ENCODE measurements at regions not wholly inside any gene's neighbourhood (a gene's known extent, or its start where the extent isn't known, plus 50 kb on each side); places are given as distances from the start of the nearest gene placed in this dataset.
"Not testable (repeated sequence)": the region's sequence is repeated elsewhere in the genome, so short reads cannot be mapped to it uniquely, and the experiment has no call there.

DNA sequence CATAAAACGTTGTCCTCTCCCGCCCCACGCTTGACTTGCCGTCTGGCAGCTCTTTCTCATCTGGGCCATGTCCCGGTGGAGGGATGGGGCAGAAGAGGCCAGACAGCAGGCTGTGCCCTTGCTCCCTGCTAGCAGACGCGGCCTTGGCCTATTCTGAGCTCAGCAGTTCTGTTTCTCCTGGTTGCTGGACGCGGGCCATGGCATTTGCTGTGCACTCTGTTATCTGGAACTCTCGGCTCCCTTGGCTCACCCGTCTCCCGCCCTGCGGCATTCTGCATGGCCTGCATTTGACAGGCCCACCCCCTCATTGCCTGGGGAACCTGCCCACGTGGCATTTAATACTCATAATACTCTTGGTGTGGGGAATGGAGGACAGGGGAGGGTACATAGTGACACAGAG lies 146.3 kb downstream of the BCL2L11 start:
- H3K27me3 ChIP-seq (ENCODE audit: insufficient read depth, insufficient read length); H3K36me3 ChIP-seq (ENCODE audit: insufficient read depth, insufficient read length, low read length); DNase-seq (ENCODE audit: low read depth, low spot score); H3K4me3 ChIP-seq (ENCODE audit: insufficient read length, low read depth); H3K9me3 ChIP-seq (ENCODE audit: insufficient read depth, low read length); H3K9ac ChIP-seq (ENCODE audit: insufficient read length, low read depth); H3K4me1 ChIP-seq (ENCODE audit: insufficient read depth, insufficient read length): not testable (repeated sequence)

DNA sequence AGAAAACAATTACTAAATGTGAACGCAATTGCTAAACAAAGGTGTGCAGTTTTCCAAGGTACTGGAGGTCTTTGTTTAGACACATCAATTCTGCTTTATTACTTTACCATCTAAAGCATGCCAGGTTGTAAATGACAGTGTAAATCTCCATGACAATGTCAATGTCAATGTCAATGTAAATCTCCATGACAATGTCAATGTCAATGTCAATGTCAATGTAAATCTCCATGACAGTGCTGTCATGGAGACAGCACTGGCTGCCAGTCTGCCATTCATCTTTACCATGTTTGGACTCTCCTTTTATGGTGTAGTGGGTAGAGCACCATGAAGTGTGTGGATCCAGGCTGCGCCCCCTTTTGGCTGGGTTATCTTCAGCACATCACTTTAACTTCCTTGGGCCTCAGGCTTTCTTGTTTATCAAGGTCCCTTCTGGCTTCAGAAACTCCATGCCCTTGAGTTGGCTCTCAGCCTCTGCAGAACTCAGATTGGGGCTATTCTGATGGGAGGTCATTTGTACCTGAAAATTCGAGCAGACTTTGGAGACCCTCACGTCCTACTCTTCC lies 149.1 kb downstream of the BCL2L11 start:
- not testable (repeated sequence) for H3K36me3 ChIP-seq (ENCODE audit: insufficient read depth, insufficient read length, low read length); H3K4me3 ChIP-seq (ENCODE audit: insufficient read length, low read depth); H3K9ac ChIP-seq (ENCODE audit: insufficient read length, low read depth); H3K4me1 ChIP-seq (ENCODE audit: insufficient read depth, insufficient read length); H3K9me3 ChIP-seq (ENCODE audit: insufficient read depth, low read length); H3K27me3 ChIP-seq (ENCODE audit: insufficient read depth, insufficient read length)
- peak; percentile 5 for DNase-seq (ENCODE audit: low read depth, low spot score)

DNA sequence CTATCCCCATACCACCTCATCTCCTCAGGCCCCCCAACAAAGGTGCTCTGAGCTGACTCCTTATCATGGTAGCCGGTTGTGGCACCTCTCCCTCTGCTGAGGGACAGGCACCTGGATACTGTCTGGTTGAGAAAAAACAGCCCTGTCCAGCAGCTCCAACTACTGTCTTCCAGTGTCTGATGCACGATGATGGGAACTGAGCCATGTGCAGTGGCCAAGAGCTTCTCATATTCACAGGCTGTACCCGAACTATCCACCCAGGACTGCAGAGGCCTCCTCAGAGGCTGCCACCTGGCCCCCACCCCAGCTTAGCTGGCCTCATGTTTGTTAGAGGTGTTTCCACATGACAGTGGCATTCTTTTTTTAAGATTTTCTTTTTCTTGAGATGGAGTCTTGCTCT lies 149.9 kb downstream of the BCL2L11 start:
- not testable (repeated sequence) for DNase-seq (ENCODE audit: low read depth, low spot score); H3K9ac ChIP-seq (ENCODE audit: insufficient read length, low read depth); H3K27me3 ChIP-seq (ENCODE audit: insufficient read depth, insufficient read length); H3K9me3 ChIP-seq (ENCODE audit: insufficient read depth, low read length); H3K4me1 ChIP-seq (ENCODE audit: insufficient read depth, insufficient read length); H3K36me3 ChIP-seq (ENCODE audit: insufficient read depth, insufficient read length, low read length); H3K4me3 ChIP-seq (ENCODE audit: insufficient read length, low read depth)

DNA sequence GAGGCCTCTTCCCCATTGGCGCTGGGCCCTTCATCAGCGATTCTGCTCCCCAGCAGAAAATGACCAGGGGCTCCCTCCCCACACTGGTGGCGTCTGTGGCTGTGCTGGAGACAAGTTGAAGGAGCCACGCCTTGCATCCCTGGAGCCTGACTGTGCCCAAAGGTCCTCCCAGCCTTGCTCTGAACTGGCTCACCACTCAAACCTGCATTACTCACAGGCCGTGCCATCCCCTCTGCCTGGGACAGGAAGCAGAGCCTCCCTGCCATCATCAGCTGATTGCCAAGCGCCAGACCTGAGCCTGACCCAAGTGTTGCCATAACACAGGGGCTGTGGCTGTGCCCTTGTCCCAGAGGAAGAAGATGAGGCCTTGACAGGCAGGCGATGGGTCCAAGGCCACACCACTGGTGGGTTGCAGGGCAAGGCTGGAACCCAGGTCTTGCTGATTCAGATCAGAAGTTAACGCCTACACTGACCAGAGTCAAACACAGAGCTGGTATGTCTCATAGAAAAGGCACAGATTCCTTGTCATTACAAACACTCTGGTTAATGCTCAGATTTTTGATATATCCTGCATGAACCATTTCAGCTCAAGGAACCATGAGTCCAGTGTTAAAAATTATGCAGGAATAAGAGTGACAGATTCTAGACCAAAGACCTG lies 151.1 kb downstream of the BCL2L11 start:
- not testable (repeated sequence) for H3K27me3 ChIP-seq (ENCODE audit: insufficient read depth, insufficient read length); H3K4me3 ChIP-seq (ENCODE audit: insufficient read length, low read depth); H3K9me3 ChIP-seq (ENCODE audit: insufficient read depth, low read length); DNase-seq (ENCODE audit: low read depth, low spot score); H3K4me1 ChIP-seq (ENCODE audit: insufficient read depth, insufficient read length); H3K9ac ChIP-seq (ENCODE audit: insufficient read length, low read depth); H3K36me3 ChIP-seq (ENCODE audit: insufficient read depth, insufficient read length, low read length)

DNA sequence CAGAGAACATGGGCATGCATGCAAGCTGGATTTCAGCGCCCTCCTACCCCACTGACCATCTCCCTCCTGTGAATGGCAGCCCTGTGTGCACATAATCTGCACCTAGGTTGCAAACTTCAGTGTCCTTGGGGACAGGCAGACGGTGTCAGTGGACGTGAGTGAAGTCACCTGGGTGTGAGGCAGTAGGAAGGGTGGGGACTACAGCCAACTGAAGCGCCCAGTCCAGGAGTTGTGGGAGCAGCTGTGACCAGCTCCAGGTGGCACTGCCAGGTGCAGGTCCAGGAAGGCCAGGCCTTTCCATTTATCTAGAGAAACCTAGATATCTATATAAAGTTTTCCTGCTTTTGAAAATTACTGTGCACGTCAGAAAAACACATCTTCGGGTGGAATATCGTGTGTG lies 152.3 kb downstream of the BCL2L11 start:
- not testable (repeated sequence) for H3K27me3 ChIP-seq (ENCODE audit: insufficient read depth, insufficient read length); H3K9me3 ChIP-seq (ENCODE audit: insufficient read depth, low read length); H3K9ac ChIP-seq (ENCODE audit: insufficient read length, low read depth); H3K36me3 ChIP-seq (ENCODE audit: insufficient read depth, insufficient read length, low read length); DNase-seq (ENCODE audit: low read depth, low spot score); H3K4me1 ChIP-seq (ENCODE audit: insufficient read depth, insufficient read length); H3K4me3 ChIP-seq (ENCODE audit: insufficient read length, low read depth)

DNA sequence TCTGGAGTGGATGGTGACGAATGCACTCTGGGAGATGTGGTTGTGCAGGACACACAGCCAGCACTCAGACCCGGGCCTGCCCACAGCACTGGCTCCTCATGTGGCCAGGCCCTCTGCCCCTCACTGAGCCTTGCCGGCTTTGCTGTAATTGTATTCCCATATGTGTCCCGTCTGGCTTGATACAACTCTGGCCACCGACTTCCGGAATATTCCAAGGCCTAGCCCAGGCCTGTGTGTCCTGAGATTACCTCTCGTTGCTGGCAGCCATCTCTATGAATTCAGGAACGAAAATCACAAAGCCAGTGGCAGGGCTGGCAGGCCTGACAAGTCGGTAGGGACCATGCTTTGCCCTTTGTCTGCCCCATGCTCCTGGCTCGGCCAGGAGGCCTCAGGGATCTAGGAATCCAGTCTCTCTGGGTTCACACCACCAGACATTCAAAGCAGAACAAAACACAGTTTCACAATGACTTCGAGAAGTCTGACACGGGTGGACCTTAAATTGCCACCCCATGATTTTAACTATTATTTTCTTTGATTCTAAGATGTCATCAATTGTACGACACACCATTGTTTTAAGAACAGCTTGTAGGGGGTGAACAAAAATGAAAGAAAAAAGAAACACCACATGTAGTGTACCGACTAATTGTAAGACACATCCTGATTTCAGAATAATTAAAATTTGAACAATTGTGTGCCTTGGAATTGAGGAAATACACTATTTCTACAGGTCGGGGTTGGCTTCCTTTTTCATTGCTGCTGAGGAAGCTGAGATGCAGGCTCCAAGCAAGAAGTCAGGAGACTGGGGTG lies 154.5 kb downstream of the BCL2L11 start:
- H3K4me1 ChIP-seq (ENCODE audit: insufficient read depth, insufficient read length); DNase-seq (ENCODE audit: low read depth, low spot score); H3K27me3 ChIP-seq (ENCODE audit: insufficient read depth, insufficient read length); H3K9ac ChIP-seq (ENCODE audit: insufficient read length, low read depth); H3K9me3 ChIP-seq (ENCODE audit: insufficient read depth, low read length); H3K4me3 ChIP-seq (ENCODE audit: insufficient read length, low read depth); H3K36me3 ChIP-seq (ENCODE audit: insufficient read depth, insufficient read length, low read length): not testable (repeated sequence)

DNA sequence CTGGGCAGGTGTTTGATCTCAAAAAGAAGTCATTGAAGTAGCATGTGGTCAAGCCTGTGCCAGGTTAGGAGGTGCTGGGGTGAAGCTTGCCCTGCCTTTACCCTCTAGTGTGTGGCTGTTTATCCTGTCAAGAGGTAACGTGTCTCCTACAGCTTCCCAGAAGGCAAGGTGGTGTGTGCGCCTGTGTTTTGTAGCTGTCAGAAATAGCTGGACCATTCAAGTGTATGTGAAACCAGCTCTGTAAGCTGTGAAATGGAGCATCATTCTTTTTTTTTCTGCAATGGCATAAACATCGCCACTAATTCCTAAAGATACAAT lies 155.1 kb downstream of the BCL2L11 start:
- not testable (repeated sequence) for H3K4me1 ChIP-seq (ENCODE audit: insufficient read depth, insufficient read length); H3K9me3 ChIP-seq (ENCODE audit: insufficient read depth, low read length); DNase-seq (ENCODE audit: low read depth, low spot score); H3K36me3 ChIP-seq (ENCODE audit: insufficient read depth, insufficient read length, low read length); H3K9ac ChIP-seq (ENCODE audit: insufficient read length, low read depth); H3K4me3 ChIP-seq (ENCODE audit: insufficient read length, low read depth); H3K27me3 ChIP-seq (ENCODE audit: insufficient read depth, insufficient read length)

DNA sequence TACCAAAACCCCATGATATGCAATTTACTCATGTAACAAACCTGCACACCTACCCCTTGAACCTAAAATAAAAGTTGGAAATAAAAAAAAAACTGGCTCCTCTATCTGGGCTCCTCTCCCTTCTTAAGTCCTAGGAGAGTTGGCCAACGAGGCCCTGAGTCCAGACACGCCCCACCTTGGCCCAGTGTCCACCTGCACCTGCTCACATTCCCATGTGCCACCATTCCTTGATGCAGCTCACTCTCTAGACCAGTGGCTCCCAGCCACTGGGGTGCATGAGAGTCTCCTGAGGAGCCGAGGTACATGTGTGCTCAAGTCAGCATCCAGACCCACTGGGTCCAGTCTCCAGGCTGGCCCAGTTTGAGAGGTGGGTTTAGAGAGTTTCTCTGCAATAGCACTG lies 157.4 kb downstream of the BCL2L11 start:
- not testable (repeated sequence) for DNase-seq (ENCODE audit: low read depth, low spot score); H3K4me3 ChIP-seq (ENCODE audit: insufficient read length, low read depth)

DNA sequence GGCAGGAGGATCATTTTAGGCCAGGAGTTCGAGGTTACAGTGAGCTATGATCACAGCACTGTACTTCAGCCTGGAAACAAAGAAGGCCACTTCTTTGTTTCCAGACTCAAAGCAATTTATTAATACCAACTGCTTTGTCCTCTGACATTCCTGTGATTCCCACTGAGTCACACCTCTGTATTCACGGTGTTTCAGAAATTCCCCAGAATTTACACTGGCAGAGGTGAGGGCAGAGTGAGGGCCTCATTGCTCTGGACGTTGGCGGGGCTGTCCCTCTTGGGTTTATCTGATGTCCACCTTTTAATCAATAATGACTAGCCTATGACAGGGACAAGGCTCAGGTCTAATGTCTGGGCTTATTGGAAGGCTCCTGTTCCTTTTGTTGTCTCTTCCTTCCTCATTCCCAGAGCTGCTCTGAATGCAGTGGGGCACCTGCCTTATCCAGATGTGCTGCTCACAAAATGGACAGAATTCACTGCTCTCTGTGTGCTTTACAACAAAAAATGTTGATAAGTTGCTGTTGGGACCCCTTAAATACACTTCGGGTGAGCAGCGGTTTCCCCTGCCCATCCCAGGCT lies 160.1 kb downstream of the BCL2L11 start:
- not testable (repeated sequence) for DNase-seq (ENCODE audit: low read depth, low spot score); H3K9me3 ChIP-seq (ENCODE audit: insufficient read depth, low read length); H3K27me3 ChIP-seq (ENCODE audit: insufficient read depth, insufficient read length); H3K36me3 ChIP-seq (ENCODE audit: insufficient read depth, insufficient read length, low read length); H3K9ac ChIP-seq (ENCODE audit: insufficient read length, low read depth); H3K4me1 ChIP-seq (ENCODE audit: insufficient read depth, insufficient read length); H3K4me3 ChIP-seq (ENCODE audit: insufficient read length, low read depth)

More for the DNA sequence above, 157.4 kb downstream of the BCL2L11 start:
- H3K36me3 ChIP-seq (ENCODE audit: insufficient read depth, insufficient read length, low read length); H3K9me3 ChIP-seq (ENCODE audit: insufficient read depth, low read length); H3K4me1 ChIP-seq (ENCODE audit: insufficient read depth, insufficient read length); H3K27me3 ChIP-seq (ENCODE audit: insufficient read depth, insufficient read length); H3K9ac ChIP-seq (ENCODE audit: insufficient read length, low read depth): not testable (repeated sequence)

DNA sequence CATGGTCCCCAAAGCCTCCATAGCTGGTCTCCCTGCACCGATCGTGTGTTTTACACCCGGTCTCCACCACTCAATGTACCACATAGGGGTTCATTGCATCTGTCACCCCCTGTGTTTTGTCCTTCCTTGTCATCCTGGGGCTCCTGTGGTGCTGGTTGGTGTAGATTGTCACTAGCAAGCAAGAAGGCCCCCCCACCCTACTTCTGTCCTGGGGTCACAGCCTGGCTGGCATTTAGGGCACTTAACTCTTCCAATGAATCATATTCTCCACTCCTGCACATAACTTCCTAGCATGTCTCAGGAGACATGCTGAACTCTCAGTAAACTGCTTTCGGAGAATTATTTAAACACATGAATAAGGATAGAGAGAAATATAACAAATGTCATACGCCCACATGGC lies 161.4 kb downstream of the BCL2L11 start:
- not testable (repeated sequence) for H3K9ac ChIP-seq (ENCODE audit: insufficient read length, low read depth); H3K4me1 ChIP-seq (ENCODE audit: insufficient read depth, insufficient read length); H3K4me3 ChIP-seq (ENCODE audit: insufficient read length, low read depth); H3K36me3 ChIP-seq (ENCODE audit: insufficient read depth, insufficient read length, low read length); H3K27me3 ChIP-seq (ENCODE audit: insufficient read depth, insufficient read length); DNase-seq (ENCODE audit: low read depth, low spot score); H3K9me3 ChIP-seq (ENCODE audit: insufficient read depth, low read length)

DNA sequence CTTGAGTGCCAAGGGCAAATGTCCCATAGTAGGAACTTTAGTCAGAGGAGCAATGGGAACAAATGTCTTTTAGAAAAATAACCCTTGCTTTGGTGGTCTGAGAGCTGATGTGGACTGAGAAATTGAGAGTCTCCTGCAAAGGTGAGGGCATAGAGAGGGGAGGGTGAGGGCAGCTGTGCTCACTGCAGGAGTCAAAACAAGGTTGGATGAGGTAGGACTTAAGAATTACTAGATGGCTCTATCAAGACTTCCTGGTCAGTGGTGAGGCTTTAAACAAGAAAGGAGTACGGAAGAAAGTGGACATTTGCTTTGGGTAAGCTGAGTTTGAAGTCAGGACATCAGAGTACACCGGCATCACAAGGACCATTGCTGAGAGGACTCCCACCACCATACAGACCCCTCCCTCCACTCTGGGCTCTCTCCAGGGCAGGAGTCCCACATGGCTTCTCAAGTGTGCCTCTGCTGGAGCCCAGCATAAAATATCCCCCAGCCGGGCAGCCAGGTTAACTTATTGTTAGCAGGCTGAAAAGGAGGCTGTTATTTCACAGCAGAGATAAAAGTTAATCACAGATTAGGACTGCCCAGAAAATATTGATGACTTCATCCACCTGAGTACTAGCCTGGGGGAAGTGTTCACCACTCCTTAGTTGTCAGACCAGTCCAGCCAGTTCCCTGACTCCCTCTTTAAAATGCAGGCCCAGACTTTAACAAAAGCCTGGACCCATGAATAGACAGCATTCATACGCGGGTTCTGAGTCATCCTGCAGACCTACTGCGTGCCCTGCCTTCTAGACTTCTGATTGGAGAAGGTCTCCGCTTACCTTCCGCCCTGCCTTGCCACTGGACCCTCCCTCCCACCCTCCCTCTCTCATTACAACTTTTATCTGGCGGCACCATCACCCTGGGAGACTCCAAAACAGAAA lies 167.2 kb downstream of the BCL2L11 start:
- DNase-seq (ENCODE audit: low read depth, low spot score): not testable (repeated sequence)

More for the DNA sequence above, 167.2 kb downstream of the BCL2L11 start:
- H3K9ac ChIP-seq (ENCODE audit: insufficient read length, low read depth); H3K27me3 ChIP-seq (ENCODE audit: insufficient read depth, insufficient read length); H3K9me3 ChIP-seq (ENCODE audit: insufficient read depth, low read length); H3K4me3 ChIP-seq (ENCODE audit: insufficient read length, low read depth); H3K36me3 ChIP-seq (ENCODE audit: insufficient read depth, insufficient read length, low read length); H3K4me1 ChIP-seq (ENCODE audit: insufficient read depth, insufficient read length): not testable (repeated sequence)

Measured in NT2/D1 (cell line).